WERI-Rb-1 (cell line): ENCODE measurements at regions not wholly inside any gene's neighbourhood (a gene's known extent, or its start where the extent isn't known, plus 50 kb on each side); places are given as distances from the start of the nearest gene placed in this dataset.
"Not testable (repeated sequence)": the region's sequence is repeated elsewhere in the genome, so short reads cannot be mapped to it uniquely, and the experiment has no call there.

Source experiments
- DNase-seq: peaks from one replicate; pipeline ENCODE4 v3.0.0-alpha.2; 2020
- H3K27ac ChIP-seq: fragments of 250-450 bp; sonication (Bioruptor Pico); 2 replicates; pipeline ENCODE4 v1.5.1; 2020; ENCODE audit warnings: mild to moderate bottlenecking, moderate library complexity
- H3K27me3 ChIP-seq: fragments of 250-450 bp; sonication (Bioruptor Pico); 2 replicates; pipeline ENCODE4 v1.5.1; 2021; ENCODE audit warnings: mild to moderate bottlenecking, low read depth, moderate library complexity; ENCODE audit not compliant: insufficient read depth, severe bottlenecking
- H3K36me3 ChIP-seq: fragments of 250-450 bp; sonication (Bioruptor Pico); 2 replicates; pipeline ENCODE4 v1.5.1; 2020; ENCODE audit warnings: mild to moderate bottlenecking, moderate library complexity
- H3K4me3 ChIP-seq: 2 replicates; pipeline ENCODE4 v1.5.1; 2011; ENCODE audit warnings: low read depth, mild to moderate bottlenecking, control low read depth, low read length
- H3K9me3 ChIP-seq: fragments of 250-450 bp; sonication (Bioruptor Pico); 2 replicates; pipeline ENCODE4 v1.5.1; 2021; ENCODE audit warnings: mild to moderate bottlenecking, moderate library complexity; ENCODE audit not compliant: severe bottlenecking
- CTCF ChIP-seq: IDR thresholded peaks from 2 replicates; pipeline ENCODE4 v1.5.1; 2011; ENCODE audit warnings: low read depth, mild to moderate bottlenecking, control low read depth, inconsistent platforms, low read length

- DNase-seq: no peak
- no peak overlapping the region for H3K4me3 ChIP-seq
- H3K27me3 ChIP-seq: no peaks in the 10 kb centered on the region
- no peak overlapping the region for H3K27ac ChIP-seq
- TF ChIP-seq CTCF: no peak
- no peaks in the 10 kb centered on the region for H3K9me3 ChIP-seq
- no peaks in the 10 kb centered on the region for H3K36me3 ChIP-seq
These were observed 1163.2 kb downstream of the PLA2G4A start for GRCh38 chr1:187991944-187992343.

GRCh38 chr1:187996780-187997179 lies 1168.0 kb downstream of the PLA2G4A start:
- no peak for DNase-seq
- Histone ChIP-seq H3K4me3 (no peak overlapping the region), H3K9me3 (no peaks in the 10 kb centered on the region), H3K27me3 (no peaks in the 10 kb centered on the region), H3K27ac (no peak overlapping the region), H3K36me3 (no peaks in the 10 kb centered on the region)
- TF ChIP-seq CTCF: no peak

- Histone ChIP-seq H3K9me3 (no peaks in the 10 kb centered on the region), H3K36me3 (no peaks in the 10 kb centered on the region), H3K27ac (no peak overlapping the region), H3K27me3 (no peaks in the 10 kb centered on the region), H3K4me3 (no peak overlapping the region)
- TF ChIP-seq CTCF: no peak
- DNase-seq: no peak
These were observed 1171.2 kb downstream of the PLA2G4A start for GRCh38 chr1:187999973-188000372.

GRCh38 chr1:188003687-188004086 lies 1174.9 kb downstream of the PLA2G4A start:
- not testable (repeated sequence) for H3K4me3 ChIP-seq, H3K36me3 ChIP-seq, H3K27ac ChIP-seq, DNase-seq, H3K27me3 ChIP-seq, H3K9me3 ChIP-seq

GRCh38 chr1:188004849-188005248 lies 1176.1 kb downstream of the PLA2G4A start:
- H3K27ac ChIP-seq: no peak overlapping the region
- H3K4me3 ChIP-seq: no peak overlapping the region
- TF ChIP-seq CTCF: no peak
- no peaks in the 10 kb centered on the region for H3K36me3 ChIP-seq
- H3K9me3 ChIP-seq: no peaks in the 10 kb centered on the region
- no peak for DNase-seq
- H3K27me3 ChIP-seq: no peaks in the 10 kb centered on the region

GRCh38 chr1:188006354-188006753 lies 1177.6 kb downstream of the PLA2G4A start:
- H3K36me3 ChIP-seq: no peaks in the 10 kb centered on the region
- H3K4me3 ChIP-seq: no peak overlapping the region
- no peak for TF ChIP-seq CTCF
- DNase-seq: no peak
- H3K27me3 ChIP-seq: no peaks in the 10 kb centered on the region
- no peaks in the 10 kb centered on the region for H3K9me3 ChIP-seq
- no peak overlapping the region for H3K27ac ChIP-seq

GRCh38 chr1:188013222-188013849 lies 1184.6 kb downstream of the PLA2G4A start:
- not testable (repeated sequence) for H3K27me3 ChIP-seq, DNase-seq, H3K4me3 ChIP-seq, H3K36me3 ChIP-seq, H3K9me3 ChIP-seq, H3K27ac ChIP-seq
